Fibroblast of lung (primary cell): ENCODE measurements at regions not wholly inside any gene's neighbourhood (a gene's known extent, or its start where the extent isn't known, plus 50 kb on each side); places are given as distances from the start of the nearest gene placed in this dataset.

Experiments
- DNase-seq, 2 donors: peaks; one replicate each; pipeline versions ENCODE4 v3.0.0 to v3.0.0-alpha.2; 2010; ENCODE audit warnings: low read depth in 2 of 2
- H2AFZ ChIP-seq: 2 replicates; pipeline ENCODE4 v1.5.1; 2012; ENCODE audit warnings: low read length, control low read depth, inconsistent platforms
- H3K27ac ChIP-seq: 2 replicates; pipeline ENCODE4 v1.5.1; 2011; ENCODE audit warnings: low read length, control low read depth; ENCODE audit not compliant: insufficient read depth
- H3K27me3 ChIP-seq: 2 replicates; pipeline ENCODE4 v1.5.1; 2011; ENCODE audit warnings: mild to moderate bottlenecking, low read length; ENCODE audit not compliant: control insufficient read depth, insufficient read depth
- H3K36me3 ChIP-seq: 2 replicates; pipeline ENCODE4 v1.5.1; 2011; ENCODE audit warnings: low read length; ENCODE audit not compliant: control insufficient read depth, insufficient read depth
- H3K4me1 ChIP-seq: 2 replicates; pipeline ENCODE4 v1.5.1; 2011; ENCODE audit warnings: low read length; ENCODE audit not compliant: control insufficient read depth, insufficient read depth; ENCODE audit errors: extremely low read depth
- H3K4me2 ChIP-seq: 2 replicates; pipeline ENCODE4 v1.5.1; 2011; ENCODE audit warnings: low read length, control low read depth; ENCODE audit not compliant: insufficient read depth; ENCODE audit errors: extremely low read depth
- H3K4me3 ChIP-seq, 4 experiments: fragments of 200-600 bp in 1 of 4; sonication (generic) in 1 of 4; replicated peaks in 1 of 4; 2 replicates each; pipeline ENCODE4 v1.5.1; 2011 to 2016; ENCODE audit warnings: low read length in 4 of 4, low read depth in 3 of 4, mild to moderate bottlenecking in 3 of 4, control low read depth in 2 of 4, inconsistent platforms in 1 of 4, mixed read lengths in 1 of 4; ENCODE audit not compliant: insufficient read depth in 1 of 4; ENCODE audit errors: control extremely low read depth in 1 of 4
- H3K79me2 ChIP-seq: 2 replicates; pipeline ENCODE4 v1.5.1; 2012; ENCODE audit warnings: mild to moderate bottlenecking, low read length, inconsistent platforms; ENCODE audit not compliant: control insufficient read depth, insufficient read depth
- H3K9ac ChIP-seq: 2 replicates; pipeline ENCODE4 v1.5.1; 2011; ENCODE audit warnings: mild to moderate bottlenecking, low read length, control low read depth; ENCODE audit not compliant: insufficient read depth
- H3K9me3 ChIP-seq: 2 replicates; pipeline ENCODE4 v1.5.1; 2012; ENCODE audit warnings: low read depth, low read length; ENCODE audit not compliant: control insufficient read depth, insufficient read depth
- H4K20me1 ChIP-seq: 2 replicates; pipeline ENCODE4 v1.5.1; 2011; ENCODE audit warnings: low read length; ENCODE audit not compliant: control insufficient read depth, insufficient read depth; ENCODE audit errors: extremely low read depth
- EZH2 ChIP-seq: IDR thresholded peaks from 2 replicates; pipeline ENCODE4 v1.5.1; 2012; ENCODE audit warnings: low read length, control low read depth, mild to moderate bottlenecking; ENCODE audit errors: missing control alignments
- TF ChIP-seq, protein P1 (sequence below), 2 donors: IDR thresholded peaks in 1 of 2; conservative IDR thresholded peaks in 1 of 2; 1 replicate in 1 of 2; 2 replicates in 1 of 2; pipeline ENCODE4 v1.5.1; 2011 to 2012; ENCODE audit warnings: low read length in 2 of 2, control low read depth in 1 of 2, inconsistent platforms in 1 of 2, low read depth in 1 of 2, mild to moderate bottlenecking in 1 of 2

DNA sequence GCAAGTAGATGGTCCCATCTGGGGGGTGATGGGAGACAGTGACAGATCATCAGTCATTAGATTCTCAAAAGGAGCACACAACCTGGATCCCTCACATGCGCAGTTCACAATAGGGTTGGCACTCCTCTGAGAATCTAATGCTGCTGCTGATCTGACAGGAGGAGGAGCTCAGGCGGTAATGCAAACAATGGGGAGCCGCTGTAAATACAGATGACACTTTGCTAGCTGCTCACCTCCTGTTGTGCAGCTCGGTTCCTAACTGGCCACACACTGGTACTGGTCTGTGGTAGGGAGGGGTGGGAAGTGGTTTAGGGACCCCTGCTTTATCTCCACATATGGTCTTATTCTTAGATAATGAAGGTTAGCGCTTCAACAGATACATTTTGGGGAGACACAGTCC lies 506.6 kb downstream of the PLCL1 start:
- Histone ChIP-seq H3K36me3 (no peaks in the 10 kb centered on the region), H3K4me1 (no peaks in the 10 kb centered on the region), H3K27ac (no peak overlapping the region), H4K20me1 (no peaks in the 10 kb centered on the region), H3K9ac (no peak overlapping the region), H3K9me3 (no peaks in the 10 kb centered on the region), H3K27me3 (no peaks in the 10 kb centered on the region), H3K4me3 (no peak overlapping the region), H3K79me2 (no peaks in the 10 kb centered on the region), H3K4me2 (no peak overlapping the region), H2AFZ (no peak overlapping the region)
- TF ChIP-seq, protein P1, sequence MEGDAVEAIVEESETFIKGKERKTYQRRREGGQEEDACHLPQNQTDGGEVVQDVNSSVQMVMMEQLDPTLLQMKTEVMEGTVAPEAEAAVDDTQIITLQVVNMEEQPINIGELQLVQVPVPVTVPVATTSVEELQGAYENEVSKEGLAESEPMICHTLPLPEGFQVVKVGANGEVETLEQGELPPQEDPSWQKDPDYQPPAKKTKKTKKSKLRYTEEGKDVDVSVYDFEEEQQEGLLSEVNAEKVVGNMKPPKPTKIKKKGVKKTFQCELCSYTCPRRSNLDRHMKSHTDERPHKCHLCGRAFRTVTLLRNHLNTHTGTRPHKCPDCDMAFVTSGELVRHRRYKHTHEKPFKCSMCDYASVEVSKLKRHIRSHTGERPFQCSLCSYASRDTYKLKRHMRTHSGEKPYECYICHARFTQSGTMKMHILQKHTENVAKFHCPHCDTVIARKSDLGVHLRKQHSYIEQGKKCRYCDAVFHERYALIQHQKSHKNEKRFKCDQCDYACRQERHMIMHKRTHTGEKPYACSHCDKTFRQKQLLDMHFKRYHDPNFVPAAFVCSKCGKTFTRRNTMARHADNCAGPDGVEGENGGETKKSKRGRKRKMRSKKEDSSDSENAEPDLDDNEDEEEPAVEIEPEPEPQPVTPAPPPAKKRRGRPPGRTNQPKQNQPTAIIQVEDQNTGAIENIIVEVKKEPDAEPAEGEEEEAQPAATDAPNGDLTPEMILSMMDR (conservative IDR thresholded peaks at IDR 0.05 in 1 of 2, IDR thresholded peaks at IDR 0.05 in 1 of 2; ENCODE audit: low read depth in 1 of 2, low read length in 2 of 2) = no peak
- no peak for TF ChIP-seq EZH2
- no peak for DNase-seq

DNA sequence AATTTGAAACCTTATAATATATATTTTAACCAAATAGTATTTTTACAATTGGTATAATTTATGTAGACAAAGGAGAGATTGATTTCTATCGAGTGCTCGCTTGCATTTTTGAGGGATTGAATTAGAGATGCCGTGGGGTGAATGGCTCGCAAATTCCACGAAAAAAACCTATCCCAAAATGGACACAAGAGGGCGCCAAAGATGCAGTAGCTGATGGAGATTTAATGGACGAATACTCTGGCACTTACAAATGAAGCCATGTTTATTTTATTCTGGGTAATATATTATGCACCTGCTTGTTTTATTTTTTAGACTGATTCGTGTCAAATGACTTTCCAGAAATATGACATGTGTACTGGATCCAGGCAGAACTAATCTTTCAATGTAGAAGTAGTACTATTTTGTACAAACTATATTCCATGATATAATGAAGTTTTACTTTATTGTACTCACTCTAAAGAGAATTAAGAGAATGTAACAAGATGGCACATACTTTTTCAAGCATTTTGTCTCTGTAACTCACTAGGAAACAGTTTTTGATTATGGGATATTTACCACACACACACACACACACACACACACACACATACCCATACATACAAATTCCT lies 505.4 kb downstream of the PLCL1 start:
- no peak overlapping the region for H3K4me3 ChIP-seq
- TF ChIP-seq, protein P1 (conservative IDR thresholded peaks at IDR 0.05 in 1 of 2, IDR thresholded peaks at IDR 0.05 in 1 of 2; ENCODE audit: low read depth in 1 of 2, low read length in 2 of 2) = peak; percentile 83 to 91
- TF ChIP-seq EZH2 = no peak
- H3K36me3 ChIP-seq = no peaks in the 10 kb centered on the region
- no peaks in the 10 kb centered on the region for H3K27me3 ChIP-seq
- H2AFZ ChIP-seq = no peak overlapping the region
- no peaks in the 10 kb centered on the region for H3K9me3 ChIP-seq
- H3K4me2 ChIP-seq = no peak overlapping the region
- H3K27ac ChIP-seq = no peak overlapping the region
- no peaks in the 10 kb centered on the region for H3K4me1 ChIP-seq
- DNase-seq = peak; percentile 16 to 61
- no peaks in the 10 kb centered on the region for H3K79me2 ChIP-seq
- no peaks in the 10 kb centered on the region for H4K20me1 ChIP-seq
- no peak overlapping the region for H3K9ac ChIP-seq

DNA sequence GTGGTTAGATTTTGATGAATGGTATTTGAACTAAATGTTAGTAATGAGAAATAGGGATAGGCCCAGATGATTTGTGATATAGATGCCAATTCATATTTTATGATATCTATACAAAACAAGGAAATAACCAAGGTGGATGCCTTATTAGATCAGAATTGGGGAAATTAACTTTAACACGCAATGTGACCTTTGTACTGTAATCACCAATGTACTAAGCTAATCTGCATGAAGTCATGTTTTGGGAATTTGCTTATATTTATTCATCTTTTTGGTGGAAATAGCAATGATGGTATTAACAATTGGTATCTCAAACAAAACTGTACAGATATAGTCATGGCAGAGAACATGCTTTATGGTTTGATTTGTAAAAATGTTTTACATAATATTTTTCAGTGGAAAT lies 504.7 kb downstream of the PLCL1 start:
- Histone ChIP-seq H4K20me1 (no peaks in the 10 kb centered on the region), H3K27ac (no peak overlapping the region), H2AFZ (no peak overlapping the region), H3K9me3 (no peaks in the 10 kb centered on the region), H3K4me1 (no peaks in the 10 kb centered on the region), H3K36me3 (no peaks in the 10 kb centered on the region), H3K79me2 (no peaks in the 10 kb centered on the region), H3K27me3 (no peaks in the 10 kb centered on the region), H3K9ac (no peak overlapping the region), H3K4me2 (no peak overlapping the region), H3K4me3 (no peak overlapping the region)
- DNase-seq = no peak
- TF ChIP-seq, protein P1 (conservative IDR thresholded peaks at IDR 0.05 in 1 of 2, IDR thresholded peaks at IDR 0.05 in 1 of 2; ENCODE audit: low read depth in 1 of 2, low read length in 2 of 2) = no peak
- no peak for TF ChIP-seq EZH2
